ENCODE measurements at regions not wholly inside any gene's neighbourhood (a gene's known extent, or its start where the extent isn't known, plus 50 kb on each side); places are given as distances from the start of the nearest gene placed in this dataset.

GRCh38 chr6:6804843-6805615 is 216.5 kb downstream of the LY86 start:
- no peaks in the 10 kb centered on the region for H3K36me3 Mint-ChIP-seq
- H3K4me1 Mint-ChIP-seq: peaks cover 5% of the 10 kb centered on the region
- no peak overlapping the region for H3K27ac Mint-ChIP-seq
- no peaks in the 10 kb centered on the region for H3K9me3 Mint-ChIP-seq
- H3K27me3 Mint-ChIP-seq: no peaks in the 10 kb centered on the region
- no peak overlapping the region for H3K4me3 Mint-ChIP-seq

GRCh38 chr6:6806844-6807518 is 218.5 kb downstream of the LY86 start:
- Mint-ChIP-seq H3K9me3 (no peaks in the 10 kb centered on the region), H3K27ac (peak overlapping the region; percentile 24), H3K4me1 (peaks cover 17% of the 10 kb centered on the region), H3K4me3 (no peak overlapping the region), H3K36me3 (no peaks in the 10 kb centered on the region), H3K27me3 (no peaks in the 10 kb centered on the region)

GRCh38 chr6:6808343-6808742 is 219.8 kb downstream of the LY86 start:
- H3K27ac Mint-ChIP-seq: no peak overlapping the region
- no peaks in the 10 kb centered on the region for H3K27me3 Mint-ChIP-seq
- H3K36me3 Mint-ChIP-seq: no peaks in the 10 kb centered on the region
- no peak overlapping the region for H3K4me3 Mint-ChIP-seq
- no peaks in the 10 kb centered on the region for H3K9me3 Mint-ChIP-seq
- peaks cover 23% of the 10 kb centered on the region for H3K4me1 Mint-ChIP-seq

GRCh38 chr6:6808915-6809314 is 220.4 kb downstream of the LY86 start:
- Mint-ChIP-seq H3K36me3 (no peaks in the 10 kb centered on the region), H3K27me3 (no peaks in the 10 kb centered on the region), H3K4me1 (peaks cover 23% of the 10 kb centered on the region), H3K9me3 (no peaks in the 10 kb centered on the region), H3K27ac (no peak overlapping the region), H3K4me3 (no peak overlapping the region)

- Mint-ChIP-seq H3K27ac (no peak overlapping the region), H3K4me3 (peak overlapping the region; percentile 86), H3K9me3 (no peaks in the 10 kb centered on the region), H3K4me1 (peaks cover 23% of the 10 kb centered on the region), H3K36me3 (no peaks in the 10 kb centered on the region), H3K27me3 (no peaks in the 10 kb centered on the region)
These were observed 222.2 kb downstream of the LY86 start for GRCh38 chr6:6810727-6811126.

- Mint-ChIP-seq H3K36me3 (no peaks in the 10 kb centered on the region), H3K4me3 (peak overlapping the region; percentile 86), H3K27ac (peak overlapping the region; percentile 68), H3K27me3 (no peaks in the 10 kb centered on the region), H3K4me1 (peaks cover 23% of the 10 kb centered on the region), H3K9me3 (no peaks in the 10 kb centered on the region)
These were observed 222.8 kb downstream of the LY86 start for GRCh38 chr6:6811128-6812009.

GRCh38 chr6:6812427-6812826 is 223.9 kb downstream of the LY86 start:
- Mint-ChIP-seq H3K27ac (no peak overlapping the region), H3K36me3 (no peaks in the 10 kb centered on the region), H3K4me3 (peak overlapping the region; percentile 86), H3K27me3 (no peaks in the 10 kb centered on the region), H3K4me1 (peaks cover 26% of the 10 kb centered on the region), H3K9me3 (no peaks in the 10 kb centered on the region)

- peaks cover 21% of the 10 kb centered on the region for H3K4me1 Mint-ChIP-seq
- H3K36me3 Mint-ChIP-seq: no peaks in the 10 kb centered on the region
- H3K9me3 Mint-ChIP-seq: no peaks in the 10 kb centered on the region
- no peak overlapping the region for H3K27ac Mint-ChIP-seq
- no peak overlapping the region for H3K4me3 Mint-ChIP-seq
- H3K27me3 Mint-ChIP-seq: no peaks in the 10 kb centered on the region
These were observed 227.2 kb downstream of the LY86 start for GRCh38 chr6:6815732-6816131.

GRCh38 chr6:6816716-6817115 is 228.2 kb downstream of the LY86 start:
- Mint-ChIP-seq H3K4me3 (no peak overlapping the region), H3K9me3 (no peaks in the 10 kb centered on the region), H3K27me3 (no peaks in the 10 kb centered on the region), H3K27ac (no peak overlapping the region), H3K36me3 (no peaks in the 10 kb centered on the region), H3K4me1 (peaks cover 11% of the 10 kb centered on the region)

GRCh38 chr6:6818078-6818639 is 229.6 kb downstream of the LY86 start:
- H3K27ac Mint-ChIP-seq: peak overlapping the region; percentile 26
- no peaks in the 10 kb centered on the region for H3K27me3 Mint-ChIP-seq
- no peaks in the 10 kb centered on the region for H3K36me3 Mint-ChIP-seq
- H3K4me1 Mint-ChIP-seq: peaks cover 3% of the 10 kb centered on the region
- H3K9me3 Mint-ChIP-seq: no peaks in the 10 kb centered on the region
- H3K4me3 Mint-ChIP-seq: no peak overlapping the region

GRCh38 chr6:6820641-6821238 is 232.2 kb downstream of the LY86 start:
- H3K4me3 Mint-ChIP-seq: no peak overlapping the region
- H3K27ac Mint-ChIP-seq: no peak overlapping the region
- no peaks in the 10 kb centered on the region for H3K27me3 Mint-ChIP-seq
- peaks cover 3% of the 10 kb centered on the region for H3K4me1 Mint-ChIP-seq
- H3K9me3 Mint-ChIP-seq: no peaks in the 10 kb centered on the region
- H3K36me3 Mint-ChIP-seq: no peaks in the 10 kb centered on the region

- H3K4me1 Mint-ChIP-seq: peaks cover 3% of the 10 kb centered on the region
- H3K36me3 Mint-ChIP-seq: no peaks in the 10 kb centered on the region
- H3K9me3 Mint-ChIP-seq: no peaks in the 10 kb centered on the region
- H3K27me3 Mint-ChIP-seq: no peaks in the 10 kb centered on the region
- H3K4me3 Mint-ChIP-seq: no peak overlapping the region
- no peak overlapping the region for H3K27ac Mint-ChIP-seq
These were observed 233.2 kb downstream of the LY86 start for GRCh38 chr6:6821639-6822261.

- no peaks in the 10 kb centered on the region for H3K4me1 Mint-ChIP-seq
- no peak overlapping the region for H3K4me3 Mint-ChIP-seq
- H3K36me3 Mint-ChIP-seq: no peaks in the 10 kb centered on the region
- no peak overlapping the region for H3K27ac Mint-ChIP-seq
- H3K9me3 Mint-ChIP-seq: no peaks in the 10 kb centered on the region
- no peaks in the 10 kb centered on the region for H3K27me3 Mint-ChIP-seq
These were observed 234.5 kb downstream of the LY86 start for GRCh38 chr6:6823030-6823429.

- no peak overlapping the region for H3K27ac Mint-ChIP-seq
- no peaks in the 10 kb centered on the region for H3K9me3 Mint-ChIP-seq
- no peaks in the 10 kb centered on the region for H3K4me1 Mint-ChIP-seq
- no peak overlapping the region for H3K4me3 Mint-ChIP-seq
- no peaks in the 10 kb centered on the region for H3K36me3 Mint-ChIP-seq
- H3K27me3 Mint-ChIP-seq: no peaks in the 10 kb centered on the region
These were observed 235.2 kb downstream of the LY86 start for GRCh38 chr6:6823568-6824224.

Measured in activated naive CD4-positive, alpha-beta T cell treated with anti-CD3 and anti-CD28 coated beads, Interleukin-2, amount 50 U/mL, for 24 hours (primary cell).